Psoas muscle (tissue), 7 donors: ENCODE measurements at regions not wholly inside any gene's neighbourhood (a gene's known extent, or its start where the extent isn't known, plus 50 kb on each side); places are given as distances from the start of the nearest gene placed in this dataset.

Experiments
- ATAC-seq, 4 donors: fragments of 200-7000 bp; cut with Tn5 transposase; one replicate each; pipeline ENCODE4 v1.9.1; 2020; ENCODE audit warnings: moderate library complexity in 3 of 4, mild to moderate bottlenecking in 2 of 4
- DNase-seq, 2 donors: peaks; one replicate each; pipeline ENCODE4 v3.0.0-alpha.2; 2020
- H3K27ac ChIP-seq: fragments of 200-600 bp; one replicate; pipeline ENCODE4 v1.8.0; 2022
- H3K27me3 ChIP-seq, 3 donors: fragments of 200-600 bp in 1 of 3; one replicate each; pipeline versions ENCODE4 v1.6.1 to v1.8.0; 2013 to 2022; ENCODE audit warnings: low read length in 2 of 3, mild to moderate bottlenecking in 2 of 3, moderate library complexity in 1 of 3; ENCODE audit not compliant: insufficient read depth in 3 of 3
- H3K36me3 ChIP-seq, 2 donors: fragments of 200-600 bp in 1 of 2; one replicate each; pipeline versions ENCODE4 v1.6.1 to v1.8.0; 2013 to 2022; ENCODE audit warnings: low read depth in 1 of 2, mild to moderate bottlenecking in 1 of 2, moderate library complexity in 1 of 2; ENCODE audit not compliant: insufficient read depth in 1 of 2
- H3K4me1 ChIP-seq: fragments of 200-600 bp; one replicate; pipeline ENCODE4 v1.8.0; 2022
- H3K4me3 ChIP-seq: fragments of 200-600 bp; one replicate; pipeline ENCODE4 v1.8.0; 2022; ENCODE audit warnings: mild to moderate bottlenecking
- H3K9me3 ChIP-seq: fragments of 200-600 bp; one replicate; pipeline ENCODE4 v1.8.0; 2022
- WGBS, 3 donors: extraction: QIAGEN DNeasy Blood & Tissue Kit; methylation state at CpG; one replicate each; pipeline versions ENCODE4 v1.1.6 to v1.1.7; 2013; 5-methylcytosine and 5-hydroxymethylcytosine counted together
- intact Hi-C, 2 donors: fragments of 100-400 bp; cut with DNase I; formaldehyde crosslinking; loops; one replicate each; pipeline versions ENCODE4 v1.11.0 to v1.14.2; 2022
- TF ChIP-seq, protein P1 (sequence below): fragments of 200-600 bp; IDR thresholded peaks from one replicate; pipeline ENCODE4 v1.8.0; 2022; ENCODE audit warnings: antibody characterized with exemption
- donor health status: healthy with polysubstance abuse.
- donor health status: DM: no; HTN: no; CAD: no; lungs with moderate emphysema.
- donor health status: Bipolar disorder and iron deficiency.
- donor health status: healthy.
- donor health status: DM: yes; HTN: yes; CAD: no.
- donor health status: DM: no; HTN: no; CAD: no.
- donor health status: DM: yes; HTN: yes; CAD: no.

DNA sequence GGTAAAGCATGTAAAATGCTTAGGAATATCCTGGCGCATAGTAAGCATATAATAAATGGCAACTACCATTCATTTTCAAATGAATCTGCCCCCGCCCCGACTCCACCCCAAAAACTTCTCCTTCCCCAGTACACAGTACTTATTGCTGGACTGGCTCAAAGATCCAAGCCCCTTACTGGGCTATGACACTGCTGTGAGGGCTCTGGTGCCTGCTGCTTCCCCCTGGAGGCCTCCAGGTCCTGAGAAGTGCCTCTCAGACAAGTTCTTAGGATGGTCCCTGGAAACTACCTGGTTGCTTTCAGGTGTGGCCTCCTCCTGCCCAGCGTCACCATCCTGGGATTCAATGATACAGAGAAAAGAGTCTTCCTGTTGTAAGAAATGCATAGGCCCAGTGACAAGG, 190.6 kb upstream of the NTM start:
- H3K36me3 ChIP-seq: no peaks in the 10 kb centered on the region
- H3K27ac ChIP-seq: no peak overlapping the region
- intact Hi-C loops: no loop called here
- DNase-seq (no peak), ATAC-seq (no peak)
- peaks cover 0 to 5% (median 0%) of the 10 kb centered on the region in 3 donors for H3K27me3 ChIP-seq
- no peaks in the 10 kb centered on the region for H3K4me1 ChIP-seq
- 87 to 92% (median 89%) methylated on average over 4 of the region's 4 CpGs for WGBS, 3 donors
- TF ChIP-seq, protein P1, sequence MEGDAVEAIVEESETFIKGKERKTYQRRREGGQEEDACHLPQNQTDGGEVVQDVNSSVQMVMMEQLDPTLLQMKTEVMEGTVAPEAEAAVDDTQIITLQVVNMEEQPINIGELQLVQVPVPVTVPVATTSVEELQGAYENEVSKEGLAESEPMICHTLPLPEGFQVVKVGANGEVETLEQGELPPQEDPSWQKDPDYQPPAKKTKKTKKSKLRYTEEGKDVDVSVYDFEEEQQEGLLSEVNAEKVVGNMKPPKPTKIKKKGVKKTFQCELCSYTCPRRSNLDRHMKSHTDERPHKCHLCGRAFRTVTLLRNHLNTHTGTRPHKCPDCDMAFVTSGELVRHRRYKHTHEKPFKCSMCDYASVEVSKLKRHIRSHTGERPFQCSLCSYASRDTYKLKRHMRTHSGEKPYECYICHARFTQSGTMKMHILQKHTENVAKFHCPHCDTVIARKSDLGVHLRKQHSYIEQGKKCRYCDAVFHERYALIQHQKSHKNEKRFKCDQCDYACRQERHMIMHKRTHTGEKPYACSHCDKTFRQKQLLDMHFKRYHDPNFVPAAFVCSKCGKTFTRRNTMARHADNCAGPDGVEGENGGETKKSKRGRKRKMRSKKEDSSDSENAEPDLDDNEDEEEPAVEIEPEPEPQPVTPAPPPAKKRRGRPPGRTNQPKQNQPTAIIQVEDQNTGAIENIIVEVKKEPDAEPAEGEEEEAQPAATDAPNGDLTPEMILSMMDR: no peak
- H3K4me3 ChIP-seq: no peak overlapping the region
- no peaks in the 10 kb centered on the region for H3K9me3 ChIP-seq

DNA sequence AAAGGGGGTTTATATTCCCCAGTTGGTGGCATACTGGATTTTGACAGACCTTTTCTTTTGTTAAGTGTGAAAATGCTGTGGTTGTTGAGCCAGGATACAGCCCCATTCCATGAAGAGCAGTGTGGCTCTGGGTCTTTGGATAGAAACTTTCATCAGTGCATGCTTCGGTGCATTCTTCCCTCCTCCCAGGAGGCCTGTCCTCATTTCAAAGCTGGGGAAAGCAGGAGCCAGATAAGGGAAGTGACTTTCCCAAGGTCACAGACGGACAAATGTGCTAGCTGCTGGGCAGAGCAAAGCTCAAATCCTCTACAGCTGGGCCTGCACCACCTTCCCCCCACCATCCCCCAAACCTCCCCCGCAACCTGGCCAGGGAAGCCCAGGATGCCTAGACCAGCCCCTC, 184.5 kb upstream of the NTM start:
- no peaks in the 10 kb centered on the region for H3K4me1 ChIP-seq
- peaks cover 0 to 9% (median 0%) of the 10 kb centered on the region in 3 donors for H3K27me3 ChIP-seq
- no peaks in the 10 kb centered on the region for H3K9me3 ChIP-seq
- no peak overlapping the region for H3K4me3 ChIP-seq
- H3K27ac ChIP-seq: no peak overlapping the region
- H3K36me3 ChIP-seq: no peaks in the 10 kb centered on the region
- WGBS, 3 donors: 56 to 63% (median 59%) methylated on average over 3 of the region's 3 CpGs
- intact Hi-C loops: no loop called here
- DNase-seq (no peak), ATAC-seq (no peak)
- TF ChIP-seq, protein P1: no peak

DNA sequence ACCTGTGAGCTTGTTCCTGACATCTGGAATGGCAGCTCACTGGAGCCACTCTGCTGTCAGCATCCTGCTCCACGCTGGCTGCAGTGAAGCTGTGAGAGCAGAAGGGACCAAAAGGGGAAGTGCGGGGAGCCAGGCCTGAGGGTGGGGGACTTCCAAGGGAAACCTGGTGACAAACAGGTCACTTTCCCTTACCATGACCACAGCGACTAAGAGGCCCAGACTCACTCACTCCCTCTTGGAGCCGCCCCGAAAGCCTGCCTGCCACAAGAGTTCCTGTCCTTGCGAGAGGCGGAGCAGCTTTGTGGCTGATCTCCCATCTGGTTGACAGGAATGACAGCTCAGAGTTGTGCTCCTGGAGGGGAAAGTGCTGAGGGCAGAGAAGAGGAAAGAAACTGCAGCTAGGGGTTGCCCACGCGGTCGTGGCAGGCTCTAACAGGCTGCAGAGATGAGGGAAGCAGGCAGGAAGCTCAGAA, 183.8 kb upstream of the NTM start:
- DNase-seq (no peak), ATAC-seq (no peak)
- Histone ChIP-seq H3K27me3 (peaks cover 0 to 9% (median 2%) of the 10 kb centered on the region in 3 donors), H3K27ac (no peak overlapping the region), H3K4me3 (no peak overlapping the region), H3K9me3 (no peaks in the 10 kb centered on the region), H3K4me1 (no peaks in the 10 kb centered on the region), H3K36me3 (no peaks in the 10 kb centered on the region)
- TF ChIP-seq, protein P1: no peak
- intact Hi-C loops: no loop called here
- 20 to 26% (median 24%) methylated on average over 10 of the region's 10 CpGs for WGBS, 3 donors

GRCh38 chr11:131190446-131190845, 180.0 kb upstream of the NTM start:
- H3K4me1 ChIP-seq: no peaks in the 10 kb centered on the region
- ATAC-seq: no peak

GRCh38 chr11:131191606-131192005, 178.8 kb upstream of the NTM start:
- WGBS, 3 donors: 36 to 50% (median 41%) methylated on average over 4 of the region's 4 CpGs
- peaks cover 4% of the 10 kb centered on the region for H3K4me1 ChIP-seq
- intact Hi-C loops: no loop called here
- no peaks in the 10 kb centered on the region for H3K9me3 ChIP-seq
- H3K27me3 ChIP-seq: peaks cover 0 to 4% (median 2%) of the 10 kb centered on the region in 3 donors
- no peak overlapping the region for H3K4me3 ChIP-seq
- H3K27ac ChIP-seq: no peak overlapping the region
- TF ChIP-seq, protein P1: no peak
- ATAC-seq: no peak
- DNase-seq: no peak
- no peaks in the 10 kb centered on the region for H3K36me3 ChIP-seq

More at GRCh38 chr11:131190446-131190845, 180.0 kb upstream of the NTM start:
- TF ChIP-seq, protein P1: no peak
- Histone ChIP-seq H3K36me3 (no peaks in the 10 kb centered on the region), H3K9me3 (no peaks in the 10 kb centered on the region), H3K27ac (no peak overlapping the region), H3K4me3 (no peak overlapping the region), H3K27me3 (peaks cover 0 to 4% (median 2%) of the 10 kb centered on the region in 3 donors)
- DNase-seq: no peak
- intact Hi-C loops: no loop called here
- WGBS, 3 donors: 69 to 96% (median 88%) methylated on average over 5 of the region's 5 CpGs
